HS-5 (cell line): ENCODE measurements at regions not wholly inside any gene's neighbourhood (a gene's known extent, or its start where the extent isn't known, plus 50 kb on each side); places are given as distances from the start of the nearest gene placed in this dataset.

Source experiments
- DNase-seq: peaks from one replicate; pipeline ENCODE4 v3.0.0-alpha.2; 2012; ENCODE audit warnings: low read depth

DNA sequence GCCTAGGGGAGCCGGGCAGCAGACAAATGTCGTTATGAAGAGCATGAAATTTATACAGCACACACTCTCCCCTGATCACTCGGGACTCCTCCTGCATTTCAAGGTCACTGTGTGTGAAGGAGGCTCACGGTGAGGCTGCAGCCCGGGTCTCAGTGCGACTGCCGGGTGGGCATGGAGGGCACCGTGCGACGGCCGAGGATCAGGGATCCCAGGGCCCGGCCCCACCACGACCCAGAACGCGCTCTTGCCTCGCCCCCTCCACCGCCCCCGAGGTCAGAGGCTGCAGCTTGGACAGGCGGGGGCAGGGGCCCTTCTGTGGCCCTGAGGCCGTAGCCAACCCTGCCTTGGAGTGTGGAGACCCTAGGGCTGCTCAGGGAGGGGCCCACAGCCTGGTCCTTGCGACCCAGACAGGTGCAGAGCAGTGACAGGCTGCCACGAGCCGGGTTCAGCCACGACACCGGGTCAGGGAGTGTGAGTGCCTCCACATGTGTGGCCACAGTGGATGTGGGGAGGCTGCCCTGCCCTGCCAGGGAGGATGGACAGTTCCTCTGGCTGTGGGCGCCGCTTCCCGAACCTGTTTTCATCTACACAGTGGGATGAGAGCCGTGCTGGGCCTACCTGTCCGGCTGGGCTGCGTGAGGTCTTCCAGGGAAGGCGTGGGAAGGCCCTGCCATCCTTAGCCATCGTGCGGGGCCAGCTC is 89.3 kb upstream of the NKX1-1 start:
- DNase-seq: no peak

DNA sequence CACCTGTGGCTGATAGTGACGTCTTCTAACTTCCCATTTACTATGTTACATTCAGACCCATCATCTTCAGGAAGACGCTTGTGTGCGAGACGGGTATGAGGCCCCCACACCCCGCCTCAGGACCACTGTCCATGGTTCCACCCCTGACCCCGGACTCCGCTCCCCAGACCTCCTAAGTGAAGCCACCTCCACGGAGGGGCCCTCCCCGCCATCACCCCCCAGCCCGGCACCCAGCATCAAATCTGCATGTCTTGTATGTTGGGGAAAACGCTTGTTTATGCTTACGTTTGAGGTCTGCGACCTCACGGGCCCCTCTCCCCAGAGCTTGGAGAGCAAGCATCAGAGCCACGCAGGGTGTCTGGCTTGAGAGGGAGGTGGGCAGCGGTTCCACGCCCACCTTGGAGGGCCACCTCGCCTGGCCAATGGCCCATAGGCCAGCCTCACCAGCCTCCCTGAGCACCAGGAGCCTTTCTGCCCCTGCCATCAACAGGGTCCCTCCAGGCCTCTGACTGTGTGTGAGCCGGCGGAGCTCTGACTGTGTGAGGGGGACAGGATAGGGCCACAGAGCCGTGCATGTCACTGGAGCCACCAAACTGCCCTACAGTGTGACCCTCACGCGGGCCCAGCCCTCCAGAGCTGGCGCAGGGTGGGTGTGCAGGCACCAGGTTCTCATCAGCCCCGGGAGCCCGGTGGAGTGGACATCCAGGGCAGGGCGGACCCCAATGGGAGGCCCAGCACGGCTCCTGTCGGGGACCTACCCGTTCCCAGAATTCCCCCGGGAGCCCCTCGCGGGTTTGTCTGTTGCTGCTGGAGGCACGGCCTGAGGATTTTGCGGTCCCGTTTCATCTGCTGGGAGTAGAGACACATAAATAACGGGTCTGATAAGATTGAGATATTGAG is 88.4 kb upstream of the NKX1-1 start:
- DNase-seq: no peak

DNA sequence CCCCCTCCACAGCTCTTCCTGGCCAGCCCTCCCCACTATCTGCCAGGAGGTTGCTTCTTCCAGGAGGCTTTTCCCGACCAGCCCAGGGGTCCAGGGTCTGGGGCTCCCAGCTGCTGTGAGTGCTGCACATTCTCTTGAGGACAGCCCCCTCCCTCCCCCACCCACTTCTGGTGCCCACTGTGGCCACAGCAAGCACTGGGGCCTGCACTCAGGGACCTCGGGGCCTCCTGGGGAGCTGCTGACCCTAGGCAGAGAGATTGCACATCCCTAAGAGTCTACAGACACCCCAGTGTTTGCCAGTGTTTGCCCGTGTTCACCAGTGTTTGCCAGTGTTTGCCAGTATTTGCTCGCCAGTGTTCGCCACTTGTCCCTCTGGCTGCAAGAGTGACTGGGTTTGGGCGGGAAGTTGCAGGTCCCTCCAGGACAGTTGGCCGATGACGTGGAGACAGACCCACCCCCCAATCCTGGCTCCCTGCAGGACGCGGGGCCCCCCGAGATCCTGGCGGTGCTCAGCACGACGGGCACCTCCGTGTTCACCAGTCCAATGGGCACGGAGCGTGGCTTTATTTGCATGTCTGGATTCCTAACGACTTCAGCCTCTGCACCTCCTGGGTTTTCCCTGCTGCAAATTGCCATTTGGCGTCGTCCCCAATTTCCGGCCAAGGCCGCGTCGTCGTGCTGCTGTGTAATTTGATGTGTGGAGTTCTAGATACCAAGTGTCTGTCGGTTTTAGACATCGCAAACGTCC is 87.5 kb upstream of the NKX1-1 start:
- DNase-seq: no peak

DNA sequence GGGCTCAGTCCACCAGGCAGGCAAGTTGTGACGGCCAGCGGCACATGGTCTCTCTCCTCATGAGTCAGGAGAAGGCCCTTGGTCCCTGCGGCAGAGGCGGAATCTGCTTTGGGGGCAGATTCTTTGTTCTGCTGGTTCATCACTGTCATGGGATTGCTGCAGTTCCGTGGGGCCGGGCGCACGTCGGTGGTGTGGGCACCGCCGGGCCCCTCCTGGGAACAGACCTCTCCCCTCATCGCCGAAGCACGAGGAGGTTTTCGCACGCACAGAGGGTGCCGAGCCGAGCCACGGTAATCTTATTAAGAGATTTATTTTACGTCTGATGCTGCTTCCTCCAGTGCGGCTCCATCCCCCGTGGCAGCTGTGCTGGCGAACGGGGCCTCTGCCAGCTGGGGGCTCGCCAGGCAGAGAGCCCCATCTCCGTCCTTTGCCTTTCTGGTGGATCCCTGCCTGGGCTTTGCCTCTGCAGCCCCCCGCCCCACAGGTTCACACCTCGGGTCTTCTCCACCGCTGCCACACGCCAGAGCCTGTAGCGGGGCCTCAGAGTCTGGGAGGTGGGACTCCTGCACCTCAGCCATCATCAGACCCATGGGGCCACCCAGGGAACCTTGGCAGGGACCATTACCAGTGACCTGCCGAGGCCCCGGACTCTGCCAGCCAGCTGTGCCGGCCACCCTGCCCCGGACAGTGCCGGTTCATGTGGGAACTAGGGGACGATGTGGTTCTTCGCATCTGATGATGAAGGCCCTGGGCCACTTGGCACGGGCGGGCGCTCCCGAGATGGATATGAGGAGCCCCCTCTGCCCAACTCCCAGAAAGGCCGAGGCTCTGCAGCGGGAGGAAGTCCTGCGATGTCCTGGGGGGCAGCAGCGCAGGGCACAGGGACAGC is 86.7 kb upstream of the NKX1-1 start:
- DNase-seq: no peak

DNA sequence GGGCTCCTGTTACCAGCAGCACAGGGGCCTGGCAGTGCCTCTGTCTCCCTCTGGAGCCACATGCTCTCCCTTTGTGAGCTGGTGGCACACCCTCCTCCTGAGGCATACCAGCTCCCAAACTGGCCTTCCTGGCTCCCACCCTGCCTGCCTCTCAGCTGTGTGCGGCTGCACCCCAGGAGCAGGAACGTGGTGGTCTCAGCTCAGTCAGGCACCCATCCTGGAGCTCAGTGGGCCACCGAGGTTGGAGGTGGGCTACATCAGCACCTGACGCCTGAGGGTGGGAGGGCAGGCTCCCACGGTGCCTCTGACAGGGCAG is 85.9 kb upstream of the NKX1-1 start:
- no peak for DNase-seq

DNA sequence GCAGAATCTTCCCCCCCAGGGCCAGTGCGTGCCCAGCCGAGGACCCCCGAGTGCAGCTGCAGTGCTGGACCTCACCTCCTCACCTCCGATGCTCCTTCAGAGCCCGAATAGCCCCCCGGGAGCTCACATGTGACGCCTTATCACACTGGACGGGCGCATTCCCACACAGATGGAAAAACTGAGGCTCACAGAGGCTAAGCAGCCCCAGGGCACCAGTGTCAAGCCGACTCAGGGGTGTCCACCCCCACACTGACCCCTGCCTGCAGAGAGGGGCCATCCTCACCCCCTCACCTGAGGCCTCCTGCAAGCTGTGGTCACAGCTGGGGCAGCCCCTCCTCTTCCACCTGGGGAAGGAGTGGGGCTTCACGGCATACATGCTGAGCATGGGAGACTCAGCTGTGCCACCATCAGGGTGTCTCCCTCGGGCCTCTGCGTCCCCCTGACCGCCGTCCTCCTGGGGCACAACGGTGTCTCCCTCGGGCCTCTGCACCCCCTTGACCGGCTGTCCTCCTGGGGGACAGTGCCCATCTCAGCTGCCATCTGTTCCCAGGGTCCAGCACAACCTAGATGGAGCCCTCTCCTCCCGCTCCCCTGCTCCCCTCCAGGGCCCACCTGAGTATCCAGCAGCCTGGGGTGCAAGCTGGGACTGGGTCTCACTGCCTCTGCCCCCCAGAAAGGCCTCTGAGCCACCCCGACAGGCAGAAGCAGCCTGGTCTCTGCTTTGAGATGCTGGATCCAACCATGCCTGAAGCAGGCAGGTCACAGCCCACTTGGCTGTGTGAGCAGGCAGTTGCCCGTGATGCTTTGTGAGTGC is 85.3 kb upstream of the NKX1-1 start:
- DNase-seq: no peak

DNA sequence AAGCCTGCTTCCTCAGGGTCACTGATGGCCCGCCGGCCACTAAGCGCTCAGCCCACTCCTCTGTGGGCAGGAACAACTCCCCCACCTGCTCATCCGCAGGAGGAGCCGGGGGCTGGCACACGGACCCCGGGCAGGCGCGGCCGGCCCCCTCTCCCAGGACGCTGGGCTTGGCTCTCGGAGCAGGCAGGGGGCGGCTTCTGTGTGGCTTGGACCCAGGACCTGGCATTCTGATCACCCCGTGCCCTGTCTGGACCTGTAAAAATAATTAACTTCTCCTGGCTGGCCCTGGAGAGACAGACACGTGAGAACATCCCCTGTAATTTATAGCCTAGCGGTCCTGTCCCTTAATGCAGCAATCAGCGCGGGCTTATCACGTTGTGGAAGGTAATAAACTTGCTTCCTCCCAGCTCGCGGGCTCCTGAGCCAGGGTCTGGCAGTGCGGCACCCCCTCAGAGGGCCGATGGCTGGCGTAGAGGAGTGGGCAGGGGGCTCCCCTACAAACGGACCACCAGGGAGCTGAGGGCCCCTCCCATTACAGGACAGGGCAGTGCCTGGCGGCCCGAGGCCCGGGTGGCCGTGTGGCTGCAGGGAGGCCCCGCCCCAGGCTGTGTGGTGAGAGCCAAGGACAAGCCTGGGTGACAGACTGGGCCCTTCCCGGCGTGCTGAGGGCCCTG is 84.5 kb upstream of the NKX1-1 start:
- no peak for DNase-seq

DNA sequence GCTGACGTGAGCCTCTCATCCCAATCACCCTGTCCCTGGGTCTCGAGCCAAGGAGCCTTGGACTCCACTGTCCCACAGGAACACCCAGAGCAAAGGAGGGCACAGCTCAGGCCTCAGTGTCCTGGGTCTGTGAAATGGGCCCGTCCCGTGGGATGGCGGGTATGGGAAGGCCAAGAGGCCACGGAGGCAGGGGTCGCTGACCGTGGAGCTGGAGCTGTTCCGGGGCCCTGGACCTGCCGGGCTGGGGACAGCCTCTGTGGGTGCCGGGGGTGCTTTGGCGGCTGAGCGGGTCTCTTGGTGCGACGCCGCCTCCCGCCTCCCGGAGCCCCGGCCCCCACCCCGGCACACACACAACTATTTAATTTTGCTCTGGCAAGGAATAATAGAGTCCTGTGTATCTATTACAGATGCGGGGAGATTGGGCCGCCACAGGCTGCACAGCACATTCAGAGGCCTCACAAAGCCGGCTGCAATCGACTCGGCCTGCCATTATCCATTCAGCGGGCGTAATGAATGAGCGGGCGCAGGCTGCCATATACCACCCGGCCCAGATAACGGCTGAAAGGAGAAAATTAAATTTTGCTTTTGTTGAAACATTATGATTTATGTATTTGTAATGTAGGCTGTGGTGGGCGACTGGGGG is 83.9 kb upstream of the NKX1-1 start:
- no peak for DNase-seq

DNA sequence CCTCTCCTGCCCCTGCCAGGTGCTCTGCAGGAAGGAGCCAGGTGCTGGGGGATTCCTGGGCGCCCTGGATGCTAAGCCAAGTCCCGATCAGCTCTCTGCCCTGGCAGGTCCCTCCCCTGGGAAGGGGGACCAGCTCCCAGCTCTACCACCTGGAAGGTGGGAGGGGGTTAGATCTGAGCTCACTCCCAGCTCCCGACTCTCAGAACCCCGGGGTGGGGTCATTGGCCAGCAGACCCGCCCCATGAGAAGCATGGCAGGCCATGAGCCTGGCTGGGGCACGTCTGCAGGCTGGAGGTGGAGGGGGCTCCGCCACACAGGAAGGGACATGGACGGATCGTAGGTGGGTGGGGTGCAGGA is 83.4 kb upstream of the NKX1-1 start:
- DNase-seq: no peak

DNA sequence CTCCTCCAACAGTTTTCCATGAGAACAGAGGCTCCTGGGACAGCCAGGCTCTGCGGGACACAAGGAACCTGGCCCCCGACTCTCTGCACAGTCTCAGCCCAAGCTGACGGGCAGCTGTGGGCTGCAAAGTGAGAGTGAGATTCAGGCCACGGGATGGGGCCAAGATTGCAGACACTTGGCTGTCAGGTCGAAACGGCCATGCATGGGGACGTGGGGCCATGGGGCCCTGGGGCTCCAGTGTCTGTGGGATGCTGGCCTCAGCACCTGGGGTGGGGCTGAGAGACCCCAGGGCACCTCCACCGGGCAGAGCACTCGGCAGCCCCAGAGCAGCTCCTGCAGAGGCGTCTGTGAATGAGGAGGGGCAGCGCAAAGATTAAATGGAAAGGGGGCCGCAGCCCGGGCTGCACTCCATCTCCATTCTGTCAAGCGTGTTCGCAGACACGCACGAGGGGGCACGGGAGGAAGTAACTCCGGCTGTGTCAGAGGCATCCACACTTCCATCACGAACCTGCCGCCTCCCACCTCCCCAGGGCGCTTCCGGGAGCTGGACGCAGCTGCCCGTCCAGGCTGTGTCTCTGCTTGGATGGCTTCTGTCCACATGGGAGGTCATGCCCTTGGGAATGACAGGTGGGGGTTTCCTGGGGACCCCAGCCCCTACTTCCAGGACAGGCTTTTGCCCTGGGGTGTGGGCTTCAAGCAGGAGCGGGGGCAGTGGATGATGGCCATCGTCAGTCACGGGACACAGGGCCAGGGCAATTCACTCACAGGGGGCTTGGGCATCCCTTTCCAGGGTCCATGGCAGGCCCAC is 82.8 kb upstream of the NKX1-1 start:
- no peak for DNase-seq

DNA sequence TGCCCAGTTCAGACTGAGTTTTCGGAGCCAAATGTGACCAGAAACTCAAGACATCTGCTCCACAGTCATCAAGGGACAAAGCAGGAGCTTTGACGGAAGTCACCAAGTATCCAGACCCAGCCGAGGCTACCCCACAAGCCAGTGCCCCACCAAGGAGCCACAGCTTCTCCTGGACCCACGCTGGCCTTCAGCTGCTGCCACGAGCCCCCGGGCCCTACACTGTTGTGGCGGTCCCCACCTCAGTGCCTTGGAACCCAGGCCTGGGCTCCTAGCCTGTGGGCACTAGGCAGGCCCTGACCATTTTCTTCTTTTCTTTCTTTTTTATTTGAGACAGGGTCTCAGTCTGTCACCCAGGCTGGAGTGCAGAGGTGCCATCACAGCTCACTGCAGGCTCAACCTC is 82.1 kb upstream of the NKX1-1 start:
- DNase-seq: no peak

DNA sequence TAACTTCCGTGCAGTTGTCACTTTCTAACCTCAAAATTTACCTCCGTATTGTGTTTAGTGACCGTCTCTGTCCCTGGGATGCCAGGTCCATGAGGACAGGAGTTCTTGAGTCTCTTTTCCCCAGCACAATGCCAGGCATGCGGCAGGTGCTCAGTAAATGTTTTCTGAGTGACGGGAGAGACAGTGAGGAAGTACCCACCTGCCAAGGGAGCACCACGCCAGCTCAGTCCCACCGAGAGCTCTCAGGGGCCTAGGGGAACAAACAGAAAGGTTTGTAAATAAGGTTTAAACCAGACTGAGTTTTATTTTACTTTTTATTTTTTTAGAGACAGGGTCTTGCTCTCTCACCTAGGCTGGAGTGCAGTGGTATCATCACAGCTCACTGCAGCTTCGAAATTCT is 81.5 kb upstream of the NKX1-1 start:
- DNase-seq: no peak

DNA sequence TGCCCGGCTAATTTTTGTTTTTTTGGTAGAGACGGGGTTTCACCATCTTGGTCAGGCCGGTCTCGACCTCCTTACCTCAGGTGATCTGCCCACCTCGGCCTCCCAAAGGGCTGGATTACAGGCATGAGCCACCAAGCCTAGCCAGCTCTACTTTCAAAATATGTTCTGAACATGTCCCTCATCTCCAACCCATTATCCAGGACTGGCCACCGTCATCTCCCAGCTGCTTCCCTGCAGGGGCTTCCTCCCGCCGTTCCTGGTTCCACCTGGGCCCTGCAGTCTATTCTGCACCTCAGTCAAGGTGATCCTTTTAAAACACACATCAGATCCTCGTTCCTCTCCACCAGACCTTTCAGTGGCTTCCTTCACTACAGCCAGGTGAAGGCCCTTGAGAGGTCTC is 80.9 kb upstream of the NKX1-1 start:
- DNase-seq: no peak

DNA sequence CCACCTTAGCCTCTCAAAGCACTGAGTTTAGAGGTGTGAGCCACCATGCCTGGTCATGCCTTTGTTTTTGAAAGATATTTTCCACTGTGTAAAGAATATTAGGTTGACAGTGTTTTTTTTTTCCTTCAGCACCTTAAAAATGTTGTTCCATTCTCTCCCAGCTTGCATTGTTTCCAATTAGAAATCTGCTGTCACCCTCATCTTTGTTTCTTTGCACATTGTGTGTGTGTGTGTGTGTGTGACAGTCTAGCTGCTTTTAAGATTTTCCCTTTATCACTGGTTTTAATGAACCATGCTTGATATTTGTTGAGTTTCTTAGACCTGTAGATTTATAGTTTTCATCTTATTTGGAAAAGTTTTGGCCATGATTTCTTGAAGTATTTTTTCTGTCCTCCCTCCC is 79.0 kb upstream of the NKX1-1 start:
- DNase-seq: no peak

DNA sequence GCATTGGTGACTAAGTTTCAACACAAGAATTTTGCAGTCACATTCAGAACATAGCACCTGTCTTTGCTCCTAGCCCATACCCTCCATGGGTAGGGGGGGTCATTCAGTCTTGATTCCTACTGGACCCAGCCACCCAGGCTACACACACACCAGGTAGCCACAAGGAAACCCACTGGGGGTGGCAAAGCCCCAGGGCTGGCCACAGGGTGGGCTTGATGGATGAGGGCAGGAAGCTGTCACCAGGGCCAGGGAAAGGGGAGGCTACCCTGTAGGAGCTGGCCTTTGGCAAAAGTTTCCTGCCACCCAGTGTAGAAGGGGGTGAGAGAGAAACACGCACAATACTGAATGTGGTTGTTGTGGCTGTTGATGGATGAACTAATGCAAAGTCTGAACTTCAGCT is 74.5 kb upstream of the NKX1-1 start:
- no peak for DNase-seq

DNA sequence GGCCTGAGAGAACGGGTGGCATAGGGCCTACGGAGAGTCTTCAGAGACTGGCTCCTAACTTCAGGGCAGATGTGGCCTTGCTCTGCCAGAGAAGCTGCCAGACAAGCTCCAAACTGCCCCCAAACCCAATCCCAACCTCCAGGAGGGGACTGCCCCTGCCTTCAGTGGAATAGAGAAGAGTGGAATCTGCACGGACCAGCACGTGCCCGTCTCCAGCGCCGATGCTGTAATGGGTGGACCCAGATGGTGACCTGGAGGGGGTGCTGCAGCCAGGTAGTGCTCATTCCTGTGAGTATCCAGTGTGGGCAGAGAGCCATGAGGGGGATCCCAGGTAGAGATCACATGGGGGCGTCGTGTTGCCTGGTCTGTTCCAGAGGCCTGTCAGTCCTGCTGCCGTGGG is 73.2 kb upstream of the NKX1-1 start:
- no peak for DNase-seq

DNA sequence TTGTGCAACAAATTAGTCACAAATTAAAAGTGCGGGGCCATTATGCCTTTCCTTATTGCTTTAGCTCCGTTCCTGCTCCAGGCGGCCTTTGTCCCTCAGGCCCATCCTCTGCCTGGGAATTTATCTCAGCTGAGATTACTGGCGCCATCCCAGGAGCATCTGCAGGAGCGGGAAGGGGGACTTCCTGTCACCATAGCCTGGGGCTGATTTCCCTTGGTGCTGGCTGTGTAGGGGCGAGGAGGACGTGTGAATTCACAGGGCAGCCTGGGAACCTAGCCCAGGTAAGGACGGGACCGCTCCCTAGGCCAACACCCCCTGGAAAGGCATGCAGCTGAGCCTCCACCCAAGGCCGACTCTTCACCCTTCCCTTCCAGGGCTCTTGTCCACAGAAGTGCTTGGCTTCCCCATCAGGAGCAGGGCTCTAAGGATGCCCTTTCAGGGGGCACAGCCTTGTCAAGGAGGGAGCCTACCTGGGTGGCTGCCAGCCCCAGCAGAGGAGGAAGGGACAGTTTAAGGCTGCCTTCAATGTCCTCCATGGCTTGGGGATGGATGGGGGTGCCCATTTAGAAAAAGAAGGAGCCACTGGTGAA is 72.6 kb upstream of the NKX1-1 start:
- no peak for DNase-seq

DNA sequence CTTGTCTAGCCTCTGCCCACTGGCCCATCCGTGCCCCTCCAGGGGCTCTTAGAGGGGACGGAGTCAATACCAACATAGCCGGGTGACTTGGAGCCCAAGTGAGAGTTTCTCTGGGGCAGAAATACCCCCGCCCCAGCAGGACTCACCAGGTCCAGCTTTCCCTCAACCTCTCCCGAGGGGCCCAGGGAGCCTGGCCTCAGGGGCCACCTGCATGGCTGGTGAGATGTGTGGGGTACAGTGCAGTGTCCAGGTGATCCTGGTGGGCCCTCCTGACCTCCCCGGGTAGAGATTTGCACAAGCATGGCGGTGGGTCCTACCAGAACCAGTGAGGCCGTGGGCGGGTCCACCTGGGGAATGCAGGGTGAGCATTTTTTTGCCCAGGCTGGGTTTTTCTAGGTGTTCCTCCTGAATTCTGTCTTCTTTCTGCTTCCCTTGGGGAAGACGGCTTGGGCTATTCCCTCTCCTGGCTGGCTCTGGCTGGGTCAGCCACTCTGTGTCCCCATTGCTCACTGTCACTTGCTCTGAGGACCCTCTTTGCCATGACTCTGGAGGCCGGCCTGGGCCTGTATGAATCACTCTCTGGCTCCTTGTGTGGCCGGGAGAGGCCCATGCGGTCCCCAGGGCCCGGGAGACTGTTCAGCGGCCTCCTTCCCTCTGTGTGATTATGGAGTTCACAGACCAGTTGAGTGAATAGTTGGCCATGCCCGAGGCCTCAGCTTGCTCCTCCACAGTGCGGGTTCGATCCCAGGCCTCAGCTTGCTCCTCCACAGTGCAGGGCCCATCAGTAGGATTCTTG is 71.0 kb upstream of the NKX1-1 start:
- no peak for DNase-seq
